ENCODE measurements at regions not wholly inside any gene's neighbourhood (a gene's known extent, or its start where the extent isn't known, plus 50 kb on each side); places are given as distances from the start of the nearest gene placed in this dataset.

GRCh38 chrX:46308110-46308509, 237.1 kb downstream of the ZNF674 start:
- in situ Hi-C loops (cut with MboI; ENCODE audit: low sequenced_read_pairs) = no loop called here

GRCh38 chrX:46306103-46306502, 239.1 kb downstream of the ZNF674 start:
- in situ Hi-C loops (cut with MboI; ENCODE audit: low sequenced_read_pairs) = no loop called here

GRCh38 chrX:46305431-46305830, 239.8 kb downstream of the ZNF674 start:
- in situ Hi-C loops (cut with MboI; ENCODE audit: low sequenced_read_pairs) = no loop called here

- in situ Hi-C loops (cut with MboI; ENCODE audit: low sequenced_read_pairs) = no loop called here
Observed at GRCh38 chrX:46301903-46302302, 243.3 kb downstream of the ZNF674 start.

GRCh38 chrX:46298821-46299220, 246.4 kb downstream of the ZNF674 start:
- in situ Hi-C loops (cut with MboI; ENCODE audit: low sequenced_read_pairs) = no loop called here

- in situ Hi-C loops (cut with MboI; ENCODE audit: low sequenced_read_pairs) = no loop called here
Observed at GRCh38 chrX:46295963-46296362, 249.3 kb downstream of the ZNF674 start.

- in situ Hi-C loops (cut with MboI; ENCODE audit: low sequenced_read_pairs) = no loop called here
Observed at GRCh38 chrX:46294234-46294633, 251.0 kb downstream of the ZNF674 start.

- in situ Hi-C loops (cut with MboI; ENCODE audit: low sequenced_read_pairs) = no loop called here
Observed at GRCh38 chrX:46279925-46280313, 265.3 kb downstream of the ZNF674 start.

GRCh38 chrX:46279214-46279924, 265.9 kb downstream of the ZNF674 start:
- in situ Hi-C loops (cut with MboI; ENCODE audit: low sequenced_read_pairs) = no loop called here

GRCh38 chrX:46278572-46278971, 266.6 kb downstream of the ZNF674 start:
- in situ Hi-C loops (cut with MboI; ENCODE audit: low sequenced_read_pairs) = no loop called here

GRCh38 chrX:46268412-46268811, 276.8 kb downstream of the ZNF674 start:
- in situ Hi-C loops (cut with MboI; ENCODE audit: low sequenced_read_pairs) = no loop called here

- in situ Hi-C loops (cut with MboI; ENCODE audit: low sequenced_read_pairs) = no loop called here
Observed at GRCh38 chrX:46263494-46263893, 281.7 kb downstream of the ZNF674 start.

- in situ Hi-C loops (cut with MboI; ENCODE audit: low sequenced_read_pairs) = no loop called here
Observed at GRCh38 chrX:46262304-46262703, 282.9 kb downstream of the ZNF674 start.

GRCh38 chrX:46260499-46260898, 284.7 kb downstream of the ZNF674 start:
- in situ Hi-C loops (cut with MboI; ENCODE audit: low sequenced_read_pairs) = no loop called here

GRCh38 chrX:46258356-46258755, 286.9 kb downstream of the ZNF674 start:
- in situ Hi-C loops (cut with MboI; ENCODE audit: low sequenced_read_pairs) = no loop called here

GRCh38 chrX:46257451-46257879, 287.8 kb downstream of the ZNF674 start:
- in situ Hi-C loops (cut with MboI; ENCODE audit: low sequenced_read_pairs) = no loop called here

GRCh38 chrX:46256875-46257274, 288.3 kb downstream of the ZNF674 start:
- in situ Hi-C loops (cut with MboI; ENCODE audit: low sequenced_read_pairs) = no loop called here

GRCh38 chrX:46255046-46255445, 290.2 kb downstream of the ZNF674 start:
- in situ Hi-C loops (cut with MboI; ENCODE audit: low sequenced_read_pairs) = no loop called here

- in situ Hi-C loops (cut with MboI; ENCODE audit: low sequenced_read_pairs) = no loop called here
Observed at GRCh38 chrX:46254641-46255040, 290.6 kb downstream of the ZNF674 start.

GRCh38 chrX:46251755-46252154, 293.5 kb downstream of the ZNF674 start:
- in situ Hi-C loops (cut with MboI; ENCODE audit: low sequenced_read_pairs) = no loop called here

GRCh38 chrX:46250151-46250550, 295.1 kb downstream of the ZNF674 start:
- in situ Hi-C loops (cut with MboI; ENCODE audit: low sequenced_read_pairs) = no loop called here

- in situ Hi-C loops (cut with MboI; ENCODE audit: low sequenced_read_pairs) = no loop called here
Observed at GRCh38 chrX:46247456-46247855, 297.8 kb downstream of the ZNF674 start.

GRCh38 chrX:46244451-46244850, 300.8 kb downstream of the ZNF674 start:
- in situ Hi-C loops (cut with MboI; ENCODE audit: low sequenced_read_pairs) = no loop called here

All from HL-60/S4 (cell line).